Caco-2 (cell line): ENCODE measurements at regions not wholly inside any gene's neighbourhood (a gene's known extent, or its start where the extent isn't known, plus 50 kb on each side); places are given as distances from the start of the nearest gene placed in this dataset.
"Not testable (repeated sequence)": the region's sequence is repeated elsewhere in the genome, so short reads cannot be mapped to it uniquely, and the experiment has no call there.

Experiments used
- BruUV-seq: library from RNA; stranded (reverse); fragments of 400-500 nt; replicated peaks from 2 replicates; lab custom pipeline; 2021; lab: Mats Ljungman, UMichigan
- CTCF ChIA-PET: fragments of 300-600 bp; sonication (Branson Sonifier 250); formaldehyde crosslinking; loops from one replicate; lab custom pipeline; 2022; ENCODE audit warnings: antibody characterized with exemption; lab: Charles Lee
- POLR2A ChIA-PET: fragments of 300-600 bp; sonication (Branson Sonifier 250); formaldehyde crosslinking; loops from one replicate; lab custom pipeline; 2022; ENCODE audit warnings: antibody characterized with exemption; lab: Charles Lee
- DNase-seq, 2 experiments: peaks; one replicate each; pipeline versions ENCODE4 v3.0.0 to v3.0.0-alpha.2; 2020 to 2022
- H3K27me3 ChIP-seq: replicated peaks from 2 replicates; pipeline ENCODE4 v1.6.0; 2011; ENCODE audit warnings: low read length; ENCODE audit not compliant: control insufficient read depth, insufficient read depth
- H3K36me3 ChIP-seq: 2 replicates; pipeline ENCODE4 v1.5.1; 2011; ENCODE audit warnings: low read length; ENCODE audit not compliant: control insufficient read depth, insufficient read depth
- H3K4me1 ChIP-seq: fragments of 250-450 bp; sonication (Bioruptor Pico); 2 replicates; pipeline ENCODE4 v1.5.1; 2020; ENCODE audit warnings: mild to moderate bottlenecking
- H3K4me3 ChIP-seq: 2 replicates; pipeline ENCODE4 v1.5.1; 2011; ENCODE audit warnings: low read depth, mild to moderate bottlenecking, control low read depth, low read length
- H3K9me3 ChIP-seq: fragments of 250-450 bp; sonication (Bioruptor Pico); 2 replicates; pipeline ENCODE4 v1.5.1; 2020; ENCODE audit warnings: mild to moderate bottlenecking, moderate library complexity
- H3K27ac Mint-ChIP-seq: one replicate; pipeline ENCODE4 v1.8.0; 2022; ENCODE audit warnings: mixed read lengths; ENCODE audit not compliant: unreplicated experiment
- H3K27me3 Mint-ChIP-seq: one replicate; pipeline ENCODE4 v1.8.0; 2022; ENCODE audit warnings: mixed read lengths; ENCODE audit not compliant: insufficient read depth, unreplicated experiment
- H3K36me3 Mint-ChIP-seq: one replicate; pipeline ENCODE4 v1.8.0; 2022; ENCODE audit warnings: mild to moderate bottlenecking, mixed read lengths; ENCODE audit not compliant: insufficient read depth, unreplicated experiment
- H3K4me1 Mint-ChIP-seq: one replicate; pipeline ENCODE4 v1.8.0; 2022; ENCODE audit warnings: low read depth, mixed read lengths; ENCODE audit not compliant: unreplicated experiment
- H3K4me3 Mint-ChIP-seq: one replicate; pipeline ENCODE4 v1.8.0; 2022; ENCODE audit warnings: mild to moderate bottlenecking, moderate library complexity, mixed read lengths; ENCODE audit not compliant: unreplicated experiment
- H3K9me3 Mint-ChIP-seq: one replicate; pipeline ENCODE4 v1.8.0; 2022; ENCODE audit warnings: mixed read lengths; ENCODE audit not compliant: unreplicated experiment
- CTCF ChIP-seq, 2 experiments: fragments of 200-600 bp in 1 of 2; IDR thresholded peaks; 1 replicate in 1 of 2; 2 replicates in 1 of 2; pipeline versions ENCODE4 v1.5.1 to v1.8.0; 2011 to 2022; ENCODE audit warnings: antibody characterized with exemption in 1 of 2, control low read depth in 1 of 2, inconsistent platforms in 1 of 2, low read depth in 1 of 2, low read length in 1 of 2, mild to moderate bottlenecking in 1 of 2, moderate library complexity in 1 of 2; ENCODE audit not compliant: insufficient read depth in 1 of 2, severe bottlenecking in 1 of 2, unreplicated experiment in 1 of 2
- intact Hi-C: fragments of 100-400 bp; cut with micrococcal nuclease; formaldehyde crosslinking; loops from one replicate; pipeline ENCODE4 v1.10.0; 2022; ENCODE audit not compliant: unreplicated experiment

GRCh38 chr1:102798718-102799117 lies 309.6 kb downstream of the COL11A1 start:
- Mint-ChIP-seq H3K27ac (no peak overlapping the region), H3K27me3 (no peaks in the 10 kb centered on the region), H3K4me3 (no peak overlapping the region), H3K4me1 (no peaks in the 10 kb centered on the region), H3K36me3 (no peaks in the 10 kb centered on the region), H3K9me3 (no peaks in the 10 kb centered on the region)
- Histone ChIP-seq H3K36me3 (no peaks in the 10 kb centered on the region), H3K27me3 (no peaks in the 10 kb centered on the region), H3K4me1 (no peaks in the 10 kb centered on the region), H3K9me3 (no peaks in the 10 kb centered on the region), H3K4me3 (no peak overlapping the region)
- TF ChIP-seq CTCF (IDR thresholded peaks at IDR 0.05; ENCODE audit: insufficient read depth in 1 of 2, low read depth in 1 of 2, low read length in 1 of 2, severe bottlenecking in 1 of 2, unreplicated experiment in 1 of 2): no peak
- ChIA-PET POLR2A (no interaction called here), CTCF (no interaction called here)
- intact Hi-C loops: no loop called here
- DNase-seq: no peak
- BruUV-seq: no TSS peak

- CTCF ChIA-PET: no interaction called here
Observed at GRCh38 chr1:102796429-102796828, 311.9 kb downstream of the COL11A1 start.

GRCh38 chr1:102790997-102791396 lies 317.3 kb downstream of the COL11A1 start:
- TF ChIP-seq CTCF (IDR thresholded peaks at IDR 0.05; ENCODE audit: insufficient read depth in 1 of 2, low read depth in 1 of 2, low read length in 1 of 2, severe bottlenecking in 1 of 2, unreplicated experiment in 1 of 2): no peak
- intact Hi-C loops: no loop called here
- no peaks in the 10 kb centered on the region for H3K27me3 Mint-ChIP-seq
- BruUV-seq: no TSS peak
- ChIA-PET CTCF (no interaction called here), POLR2A (no interaction called here)
- Histone ChIP-seq H3K4me3 (no peak overlapping the region), H3K9me3 (no peaks in the 10 kb centered on the region), H3K27me3 (no peaks in the 10 kb centered on the region), H3K4me1 (no peaks in the 10 kb centered on the region), H3K36me3 (no peaks in the 10 kb centered on the region)
- no peak overlapping the region for H3K4me3 Mint-ChIP-seq
- H3K4me1 Mint-ChIP-seq: no peaks in the 10 kb centered on the region
- no peaks in the 10 kb centered on the region for H3K36me3 Mint-ChIP-seq
- H3K9me3 Mint-ChIP-seq: no peaks in the 10 kb centered on the region
- no peak for DNase-seq
- H3K27ac Mint-ChIP-seq: no peak overlapping the region

More at GRCh38 chr1:102796429-102796828, 311.9 kb downstream of the COL11A1 start:
- no peak for TF ChIP-seq CTCF (IDR thresholded peaks at IDR 0.05; ENCODE audit: insufficient read depth in 1 of 2, low read depth in 1 of 2, low read length in 1 of 2, severe bottlenecking in 1 of 2, unreplicated experiment in 1 of 2)
- no peak overlapping the region for H3K27ac Mint-ChIP-seq
- Histone ChIP-seq H3K9me3 (no peaks in the 10 kb centered on the region), H3K4me3 (no peak overlapping the region), H3K36me3 (no peaks in the 10 kb centered on the region), H3K4me1 (no peaks in the 10 kb centered on the region), H3K27me3 (no peaks in the 10 kb centered on the region)
- intact Hi-C loops: no loop called here
- no peaks in the 10 kb centered on the region for H3K9me3 Mint-ChIP-seq
- no TSS peak for BruUV-seq
- no peaks in the 10 kb centered on the region for H3K27me3 Mint-ChIP-seq
- H3K4me1 Mint-ChIP-seq: no peaks in the 10 kb centered on the region
- POLR2A ChIA-PET: no interaction called here
- H3K4me3 Mint-ChIP-seq: no peak overlapping the region
- DNase-seq: no peak
- no peaks in the 10 kb centered on the region for H3K36me3 Mint-ChIP-seq

GRCh38 chr1:102789951-102790350 lies 318.4 kb downstream of the COL11A1 start:
- H3K27me3 Mint-ChIP-seq, CTCF ChIA-PET, H3K27me3 ChIP-seq, intact Hi-C loops, H3K36me3 ChIP-seq, POLR2A ChIA-PET, H3K4me1 ChIP-seq, H3K4me3 Mint-ChIP-seq, H3K4me1 Mint-ChIP-seq, H3K9me3 Mint-ChIP-seq, H3K36me3 Mint-ChIP-seq, H3K27ac Mint-ChIP-seq, DNase-seq, BruUV-seq, H3K9me3 ChIP-seq, H3K4me3 ChIP-seq: not testable (repeated sequence)
